GM12878 (cell line): ENCODE measurements at regions not wholly inside any gene's neighbourhood (a gene's known extent, or its start where the extent isn't known, plus 50 kb on each side); places are given as distances from the start of the nearest gene placed in this dataset.

ENCODE experiments used
- ATAC-seq: fragments of 200-7000 bp; cut with Tn5 transposase; 3 replicates; pipeline ENCODE4 v1.9.1; 2020; ENCODE audit warnings: mild to moderate bottlenecking, moderate library complexity
- BruUV-seq: library from RNA; stranded (reverse); fragments of 400-500 nt; replicated peaks from 2 replicates; lab custom pipeline; 2021; lab: Mats Ljungman, UMichigan
- CTCF ChIA-PET: fragments of 300-600 bp; sonication (Branson Sonifier 250); formaldehyde crosslinking; extraction: SDS; loops from one replicate; lab custom pipeline; 2021; ENCODE audit warnings: inconsistent platforms; lab: Yijun Ruan, JAX
- POLR2A ChIA-PET: fragments of 350-600 bp; formaldehyde crosslinking; extraction: SDS; loops from one replicate; lab custom pipeline; 2021; ENCODE audit warnings: inconsistent platforms; lab: Charles Lee
- RAD21 ChIA-PET: fragments of 300-600 bp; sonication (Branson Sonifier 250); formaldehyde crosslinking; loops from one replicate; lab custom pipeline; 2023; ENCODE audit warnings: antibody characterized with exemption; ENCODE audit not compliant: unreplicated experiment; lab: Charles Lee
- SMC1A ChIA-PET: fragments of 300-600 bp; sonication (Branson Sonifier 250); formaldehyde crosslinking; loops from one replicate; lab custom pipeline; 2023; ENCODE audit not compliant: unreplicated experiment, uncharacterized antibody; lab: Charles Lee
- DNase-seq: peaks from one replicate; pipeline ENCODE4 v3.0.0-alpha.2; 2011; ENCODE audit warnings: low read depth, low spot score
- FAIRE-seq: peaks from 3 replicates; lab custom pipeline; 2011; peaks lifted over from hg19 to GRCh38; lab: Jason Lieb, UNC
- H2AFZ ChIP-seq: 2 replicates; pipeline ENCODE4 v1.6.0; 2011; ENCODE audit warnings: low read depth, low read length, control low read depth; ENCODE audit not compliant: control insufficient read depth
- H3K27ac ChIP-seq: 2 replicates; pipeline ENCODE4 v1.5.1; 2011; ENCODE audit warnings: control low read depth; ENCODE audit not compliant: control insufficient read depth, insufficient read depth
- H3K27me3 ChIP-seq, 2 experiments: replicated peaks in 1 of 2; 2 replicates each; pipeline versions ENCODE4 v1.6.0 to v1.6.1; 2011; ENCODE audit warnings: low read length in 1 of 2; ENCODE audit not compliant: control insufficient read depth in 2 of 2, insufficient read depth in 2 of 2
- H3K36me3 ChIP-seq, 2 experiments: 2 replicates each; pipeline ENCODE4 v1.5.1; 2011; ENCODE audit warnings: low read length in 1 of 2; ENCODE audit not compliant: control insufficient read depth in 2 of 2, insufficient read depth in 2 of 2
- H3K4me1 ChIP-seq: 2 replicates; pipeline ENCODE4 v1.6.1; 2011; ENCODE audit warnings: mild to moderate bottlenecking, low read length, moderate library complexity, mixed read lengths; ENCODE audit not compliant: control insufficient read depth, insufficient read depth
- H3K4me2 ChIP-seq: 2 replicates; pipeline ENCODE4 v1.6.0; 2011; ENCODE audit warnings: control low read depth; ENCODE audit not compliant: control insufficient read depth, insufficient read depth
- H3K4me3 ChIP-seq: fragments of 200-600 bp; sonication (generic); 2 replicates; pipeline ENCODE4 v1.5.1; 2016
- H3K79me2 ChIP-seq: 2 replicates; pipeline ENCODE4 v1.6.0; 2011; ENCODE audit warnings: low read length; ENCODE audit not compliant: control insufficient read depth, insufficient read depth
- H3K9ac ChIP-seq: 2 replicates; pipeline ENCODE4 v1.8.0; 2011; ENCODE audit warnings: low read length, control low read depth, mixed read lengths; ENCODE audit not compliant: control insufficient read depth, insufficient read depth
- H3K9me3 ChIP-seq: replicated peaks from 3 replicates; pipeline ENCODE4 v1.5.1; 2011; ENCODE audit warnings: mild to moderate bottlenecking, low read length; ENCODE audit not compliant: control insufficient read depth, insufficient read depth
- H4K20me1 ChIP-seq: 2 replicates; pipeline ENCODE4 v1.6.0; 2011; ENCODE audit not compliant: control insufficient read depth, insufficient read depth
- BCL11A ChIP-seq: IDR thresholded peaks from 2 replicates; pipeline ENCODE4 v1.6.1; 2011; ENCODE audit warnings: low read depth, low read length
- BMI1 ChIP-seq: fragments of 450-650 bp; IDR thresholded peaks from 2 replicates; pipeline ENCODE4 v1.6.1; 2016; ENCODE audit warnings: mild to moderate bottlenecking, moderate library complexity, borderline replicate concordance
- CBX3 ChIP-seq: fragments of 200-600 bp; sonication (generic); IDR thresholded peaks from 2 replicates; pipeline ENCODE4 v1.6.1; 2016; ENCODE audit warnings: low read depth, borderline replicate concordance
- FOS ChIP-seq: IDR thresholded peaks from 3 replicates; pipeline ENCODE4 v1.6.1; 2011; ENCODE audit warnings: borderline replicate concordance; ENCODE audit not compliant: insufficient read length; ENCODE audit errors: extremely low read depth
- IRF4 ChIP-seq: IDR thresholded peaks from 2 replicates; pipeline ENCODE4 v1.6.1; 2011; ENCODE audit warnings: low read depth, low read length
- MEF2B ChIP-seq: fragments of 450-650 bp; IDR thresholded peaks from 2 replicates; pipeline ENCODE4 v1.6.1; 2018; ENCODE audit warnings: mild to moderate bottlenecking, moderate library complexity; ENCODE audit not compliant: partially characterized antibody, poor library complexity, severe bottlenecking
- MTA2 ChIP-seq: fragments of 450-650 bp; IDR thresholded peaks from 2 replicates; pipeline ENCODE4 v1.6.1; 2016; ENCODE audit warnings: low read depth, mild to moderate bottlenecking, moderate library complexity
- NR2C2 ChIP-seq: IDR thresholded peaks from 2 replicates; pipeline ENCODE4 v1.6.1; 2011; ENCODE audit warnings: borderline replicate concordance, low read depth; ENCODE audit not compliant: control insufficient read depth, insufficient read length
- PRDM15 ChIP-seq: fragments of 450-650 bp; formaldehyde crosslinking; IDR thresholded peaks from 2 replicates; pipeline ENCODE4 v1.4.0; 2020; ENCODE audit warnings: mild to moderate bottlenecking, moderate library complexity
- RAD21 ChIP-seq: IDR thresholded peaks from 2 replicates; pipeline ENCODE4 v1.6.1; 2011; ENCODE audit warnings: mild to moderate bottlenecking, low read depth, low read length, moderate library complexity; ENCODE audit not compliant: insufficient read depth
- SMAD1 ChIP-seq: fragments of 450-650 bp; IDR thresholded peaks from 2 replicates; pipeline ENCODE4 v1.6.1; 2018; ENCODE audit warnings: mild to moderate bottlenecking, low read depth; ENCODE audit not compliant: partially characterized antibody
- SMC3 ChIP-seq: IDR thresholded peaks from 2 replicates; pipeline ENCODE4 v1.6.1; 2011; ENCODE audit warnings: low read length, improper control_type of control experiment, borderline replicate concordance
- SREBF1 ChIP-seq: IDR thresholded peaks from 2 replicates; pipeline ENCODE4 v1.6.1; 2012; ENCODE audit warnings: mild to moderate bottlenecking, low read length
- WGBS: methylation state at CpG from one replicate; pipeline ENCODE4 v1.1.6; 2016; ENCODE audit warnings: low lambda C conversion rate; ENCODE audit not compliant: insufficient replicate concordance, insufficient coverage; ENCODE audit errors: missing lambda C conversion rate; 5-methylcytosine and 5-hydroxymethylcytosine counted together
- in situ Hi-C: fragments of 300-500 bp; cut with MboI; formaldehyde crosslinking; loops from 9 replicates; pipeline ENCODE4 v1.14.3; 2018; ENCODE audit warnings: mixed read lengths
- intact Hi-C: fragments of 100-400 bp; cut with micrococcal nuclease; formaldehyde crosslinking; loops from one replicate; pipeline ENCODE4 v1.14.2; 2022; ENCODE audit not compliant: unreplicated experiment

GRCh38 chr20:54353292-54353691 lies 122.1 kb upstream of the DOK5 start:
- no peaks in the 10 kb centered on the region for H3K36me3 ChIP-seq
- no peaks in the 10 kb centered on the region; a peak in 1 of 4 replicates for H3K27me3 ChIP-seq
- ChIA-PET SMC1A (no interaction called here), POLR2A (no interaction called here), RAD21 (no interaction called here), CTCF (no interaction called here)
- H2AFZ ChIP-seq = no peak overlapping the region
- DNase-seq = no peak
- no peaks in the 10 kb centered on the region for H4K20me1 ChIP-seq
- no peak for ATAC-seq
- no peaks in the 10 kb centered on the region for H3K4me1 ChIP-seq
- WGBS = 3% methylated on average over 4 of the region's 4 CpGs
- BruUV-seq = no TSS peak
- no peak overlapping the region for H3K4me2 ChIP-seq
- no peak overlapping the region for H3K27ac ChIP-seq
- H3K79me2 ChIP-seq = no peaks in the 10 kb centered on the region
- H3K9me3 ChIP-seq = no peaks in the 10 kb centered on the region
- in situ Hi-C loops = no loop called here
- no peak for FAIRE-seq
- TF ChIP-seq BMI1 = no peak
- no peak for TF ChIP-seq CBX3
- no peak for TF ChIP-seq FOS
- no peak for TF ChIP-seq NR2C2
- no peak for TF ChIP-seq MEF2B
- TF ChIP-seq PRDM15 (CRISPR knock-in tag) = no peak
- TF ChIP-seq SMC3 = no peak
- no peak for TF ChIP-seq MTA2
- no peak for TF ChIP-seq IRF4
- no peak for TF ChIP-seq BCL11A
- TF ChIP-seq SREBF1 = no peak
- TF ChIP-seq RAD21 = no peak
- TF ChIP-seq SMAD1 = no peak
- no peak overlapping the region for H3K9ac ChIP-seq
- intact Hi-C loops = no loop called here
- no peak overlapping the region for H3K4me3 ChIP-seq
